HUDEP-2 (cell line): ENCODE measurements at regions not wholly inside any gene's neighbourhood (a gene's known extent, or its start where the extent isn't known, plus 50 kb on each side); places are given as distances from the start of the nearest gene placed in this dataset.

ENCODE experiments used
- DNase-seq, 76 experiments: peaks; one replicate each; lab custom pipeline; 2025; ENCODE audit not compliant: unreplicated experiment in 76 of 76; lab: John Stamatoyannopoulos, UW

DNA sequence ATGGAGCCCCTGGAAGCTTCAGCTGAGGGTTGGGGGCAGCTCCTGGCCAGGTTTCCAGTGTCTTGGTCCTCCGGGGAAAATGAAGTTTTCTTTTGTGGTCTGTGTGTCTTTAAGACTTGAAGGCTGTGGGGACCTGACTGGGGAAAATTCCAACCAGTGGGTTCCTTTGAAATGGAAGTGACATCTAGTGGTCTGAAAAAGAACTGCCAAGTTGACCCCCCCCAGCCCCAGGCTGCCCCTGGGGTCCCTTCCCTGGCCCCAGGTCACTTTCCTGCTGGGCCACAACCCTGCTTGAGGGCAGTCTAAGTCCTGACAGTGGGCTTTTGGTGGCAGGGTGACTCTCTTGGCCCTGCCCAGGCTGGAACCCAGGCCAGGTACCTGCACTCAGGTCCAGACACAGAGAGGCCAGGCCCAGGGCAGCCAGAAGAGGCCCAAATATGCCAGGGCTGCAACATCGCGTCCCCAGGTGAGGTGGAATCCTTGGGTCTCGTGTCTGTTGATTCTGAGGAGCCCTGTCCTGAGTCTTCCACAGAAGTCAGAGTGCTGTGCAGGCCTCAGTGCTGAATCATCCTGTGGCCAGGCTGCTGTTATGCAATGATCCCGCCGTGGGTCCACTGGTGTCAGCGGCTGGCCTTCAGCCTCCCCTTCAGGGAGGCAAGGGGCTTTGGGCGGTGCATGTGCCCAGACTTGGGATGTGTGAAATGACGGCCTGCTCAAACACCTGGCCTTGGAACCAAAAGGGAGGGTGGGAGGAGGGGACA, 68.4 kb downstream of the VEGFA start:
- DNase-seq: peak in 25 of 76 experiments; percentile 15 to 50 (median 32)

DNA sequence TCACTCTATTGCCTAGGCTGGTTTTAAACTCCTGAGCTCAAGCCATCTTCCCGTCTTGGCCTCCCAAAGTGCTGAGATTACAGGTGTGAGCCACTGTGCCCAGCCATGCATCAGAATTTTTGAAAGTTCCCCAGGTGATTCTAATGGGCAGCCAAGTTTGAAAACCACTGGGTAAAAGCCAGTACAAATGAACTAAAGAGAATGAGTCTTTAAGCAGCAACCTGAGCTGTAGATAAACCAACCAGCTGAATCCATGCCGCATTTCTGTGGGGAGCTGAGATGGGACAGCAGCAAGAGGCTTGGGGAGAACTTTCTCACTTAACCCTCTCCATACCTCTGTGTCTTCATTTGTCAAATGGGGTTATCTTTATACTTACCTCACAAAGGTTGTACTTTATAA, 67.5 kb downstream of the VEGFA start:
- no peak for DNase-seq

DNA sequence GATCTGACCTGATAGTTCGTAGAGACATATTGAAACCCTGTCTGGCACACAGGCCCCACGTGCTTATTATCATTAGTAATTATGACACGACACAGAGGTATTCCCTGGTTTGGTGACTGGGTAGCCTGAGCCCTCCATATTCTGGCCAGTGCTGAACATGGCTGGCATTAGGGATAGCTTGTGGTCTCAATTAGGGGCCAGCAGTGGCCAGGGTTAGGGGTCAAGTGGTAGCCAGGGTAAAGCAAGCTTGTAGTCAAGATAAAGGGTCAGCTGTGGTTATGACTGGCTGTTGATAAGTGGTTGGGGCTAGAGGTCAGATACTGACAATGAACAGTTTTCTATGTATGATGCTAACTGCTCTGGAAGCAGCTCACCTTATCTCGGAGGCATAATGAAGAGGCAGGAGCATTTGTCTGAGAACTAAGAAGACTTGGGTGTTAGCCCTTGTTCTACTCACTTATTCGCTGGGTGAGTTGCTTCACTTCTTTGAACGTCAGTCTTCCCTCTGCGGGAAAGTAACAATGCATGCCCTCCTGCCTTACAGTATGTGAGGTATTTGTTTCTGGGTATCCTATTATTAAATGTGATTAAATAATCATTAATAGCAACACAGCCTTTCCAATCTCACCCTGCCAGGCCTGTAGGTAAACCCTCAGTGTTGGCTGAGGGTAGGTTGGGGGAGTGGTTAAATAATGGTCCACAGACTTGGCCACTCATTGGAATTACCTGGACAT, 66.7 kb downstream of the VEGFA start:
- DNase-seq: peak in 3 of 76 experiments; percentile 12 to 38 (median 20)
